Dendritic cell treated with granulocyte-macrophage colony-stimulating factor and Interleukin-4, amounts not matched to agents 40 ng/mL and 50 ng/mL, for 4 days (primary cell): ENCODE measurements at regions not wholly inside any gene's neighbourhood (a gene's known extent, or its start where the extent isn't known, plus 50 kb on each side); places are given as distances from the start of the nearest gene placed in this dataset.
"Not testable (repeated sequence)": the region's sequence is repeated elsewhere in the genome, so short reads cannot be mapped to it uniquely, and the experiment has no call there.

ENCODE experiments used
- H3K27ac Mint-ChIP-seq: one replicate; pipeline ENCODE4 v1.8.0; 2022; ENCODE audit warnings: mild to moderate bottlenecking, mixed read lengths
- H3K27me3 Mint-ChIP-seq: one replicate; pipeline ENCODE4 v1.8.0; 2022; ENCODE audit warnings: mild to moderate bottlenecking, mixed read lengths
- H3K36me3 Mint-ChIP-seq: one replicate; pipeline ENCODE4 v1.8.0; 2022; ENCODE audit warnings: low read depth, mixed read lengths
- H3K4me1 Mint-ChIP-seq: one replicate; pipeline ENCODE4 v1.8.0; 2022; ENCODE audit warnings: low read depth, mixed read lengths
- H3K4me3 Mint-ChIP-seq: one replicate; pipeline ENCODE4 v1.8.0; 2022; ENCODE audit warnings: mild to moderate bottlenecking, moderate library complexity, mixed read lengths
- H3K9me3 Mint-ChIP-seq: one replicate; pipeline ENCODE4 v1.8.0; 2022; ENCODE audit warnings: mixed read lengths
- intact Hi-C: fragments of 100-400 bp; cut with micrococcal nuclease; formaldehyde crosslinking; loops from one replicate; pipeline ENCODE4 v1.15.0; 2022

DNA sequence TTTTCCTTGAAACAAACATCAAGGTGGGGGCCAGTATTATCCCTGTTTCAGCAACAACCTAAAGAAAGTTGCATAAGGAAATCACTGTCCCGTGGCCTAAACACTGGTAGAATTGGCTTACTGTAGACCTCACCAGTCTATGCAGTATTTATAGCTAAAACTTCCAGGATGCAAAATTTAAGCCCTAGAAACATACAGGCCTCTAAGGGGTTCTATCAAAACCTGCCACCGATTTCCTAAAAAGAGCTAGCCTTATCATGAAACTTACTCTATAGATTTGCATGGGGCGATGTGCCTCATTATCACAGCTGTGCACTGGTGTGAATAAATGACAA, 84.3 kb upstream of the FOXQ1 start:
- H3K27me3 Mint-ChIP-seq = peaks cover 8% of the 10 kb centered on the region
- no peak overlapping the region for H3K27ac Mint-ChIP-seq
- intact Hi-C loops = no loop called here
- no peaks in the 10 kb centered on the region for H3K4me1 Mint-ChIP-seq
- no peaks in the 10 kb centered on the region for H3K9me3 Mint-ChIP-seq
- H3K4me3 Mint-ChIP-seq = no peak overlapping the region
- no peaks in the 10 kb centered on the region for H3K36me3 Mint-ChIP-seq

DNA sequence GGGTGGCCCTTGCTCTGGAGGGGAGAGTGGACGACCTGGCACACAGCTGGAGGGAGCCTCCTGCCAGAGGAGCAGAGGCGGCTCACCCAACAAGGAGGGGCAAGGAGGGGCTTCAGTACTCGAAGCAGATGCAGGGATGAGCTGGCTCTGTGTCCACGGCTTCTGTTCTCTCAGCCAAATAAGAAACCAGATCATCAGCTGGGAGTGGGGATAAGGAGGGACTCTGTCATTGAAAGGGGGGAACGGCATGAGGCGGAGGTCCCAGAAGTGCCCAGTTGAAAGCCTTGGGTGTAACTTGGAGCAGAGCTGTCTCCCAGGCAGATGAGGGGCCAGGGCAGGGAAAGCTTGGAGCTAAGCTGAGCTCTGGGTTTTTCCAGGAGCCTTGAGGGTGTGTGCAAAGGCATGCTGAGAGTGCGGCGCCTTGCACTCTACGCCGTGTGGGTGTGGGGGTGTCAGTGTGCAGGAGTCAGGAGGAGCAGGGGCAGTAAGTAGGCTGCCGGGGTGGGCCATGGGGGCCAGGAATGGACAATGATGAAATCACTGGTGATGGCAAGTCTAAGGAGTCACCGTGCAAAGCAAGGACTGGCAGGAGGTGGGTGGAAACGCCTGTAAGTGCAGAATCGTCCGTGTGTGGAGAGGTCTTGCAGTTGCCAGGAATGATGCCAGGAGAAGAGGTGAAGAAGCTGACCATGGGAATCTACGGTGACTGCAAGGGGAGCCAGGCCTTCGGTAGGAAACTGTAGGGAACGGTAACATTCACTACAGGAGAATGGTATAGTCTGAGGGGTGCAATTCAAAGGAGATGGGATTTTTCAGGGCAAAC, 85.4 kb upstream of the FOXQ1 start:
- intact Hi-C loops = no loop called here
- Mint-ChIP-seq H3K4me1 (no peaks in the 10 kb centered on the region), H3K36me3 (no peaks in the 10 kb centered on the region), H3K27me3 (peaks cover 8% of the 10 kb centered on the region), H3K9me3 (no peaks in the 10 kb centered on the region), H3K4me3 (no peak overlapping the region), H3K27ac (no peak overlapping the region)

GRCh38 chr6:1224514-1224913, 87.4 kb upstream of the FOXQ1 start:
- no peaks in the 10 kb centered on the region for H3K4me1 Mint-ChIP-seq
- no peaks in the 10 kb centered on the region for H3K9me3 Mint-ChIP-seq
- H3K27me3 Mint-ChIP-seq = peaks cover 5% of the 10 kb centered on the region
- intact Hi-C loops = no loop called here
- no peak overlapping the region for H3K27ac Mint-ChIP-seq
- no peaks in the 10 kb centered on the region for H3K36me3 Mint-ChIP-seq
- H3K4me3 Mint-ChIP-seq = no peak overlapping the region

GRCh38 chr6:1222728-1223595, 88.9 kb upstream of the FOXQ1 start:
- Mint-ChIP-seq H3K4me1 (no peaks in the 10 kb centered on the region), H3K4me3 (no peak overlapping the region), H3K27ac (no peak overlapping the region), H3K36me3 (no peaks in the 10 kb centered on the region), H3K27me3 (peaks cover 1% of the 10 kb centered on the region), H3K9me3 (no peaks in the 10 kb centered on the region)
- intact Hi-C loops = no loop called here

- intact Hi-C loops = no loop called here
- H3K4me1 Mint-ChIP-seq = no peaks in the 10 kb centered on the region
- peaks cover 7% of the 10 kb centered on the region for H3K27me3 Mint-ChIP-seq
- no peaks in the 10 kb centered on the region for H3K36me3 Mint-ChIP-seq
- H3K9me3 Mint-ChIP-seq = no peaks in the 10 kb centered on the region
- H3K4me3 Mint-ChIP-seq = no peak overlapping the region
- no peak overlapping the region for H3K27ac Mint-ChIP-seq
Observed at GRCh38 chr6:1217396-1217795, 94.5 kb upstream of the FOXQ1 start.

DNA sequence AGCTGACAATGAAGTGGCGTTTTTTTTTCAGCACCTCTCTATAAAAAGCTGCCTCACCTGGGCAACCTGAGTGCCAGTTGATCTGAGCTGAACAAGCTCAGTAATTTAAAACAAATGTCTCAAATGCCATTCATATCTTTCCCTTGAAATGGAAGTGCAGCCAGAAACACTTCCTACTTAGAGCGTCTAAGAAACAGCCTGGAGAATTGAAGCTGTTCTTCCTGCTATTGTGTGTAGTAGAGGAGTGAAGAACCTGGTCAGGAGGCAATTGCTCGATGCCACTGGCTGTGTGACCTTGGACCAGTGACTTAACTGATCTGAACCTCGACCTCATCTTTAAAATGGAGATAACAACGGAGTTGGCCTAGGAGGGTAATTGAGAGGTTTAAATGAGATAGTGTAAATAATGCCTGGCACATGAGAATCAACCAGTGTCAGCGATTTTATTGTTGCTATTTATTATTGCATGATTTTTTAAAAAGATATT, 95.4 kb upstream of the FOXQ1 start:
- Mint-ChIP-seq H3K9me3 (no peaks in the 10 kb centered on the region), H3K4me3 (no peak overlapping the region), H3K27ac (no peak overlapping the region), H3K27me3 (peaks cover 7% of the 10 kb centered on the region), H3K36me3 (no peaks in the 10 kb centered on the region), H3K4me1 (no peaks in the 10 kb centered on the region)
- intact Hi-C loops = no loop called here

- intact Hi-C loops = no loop called here
- H3K36me3 Mint-ChIP-seq = no peaks in the 10 kb centered on the region
- no peaks in the 10 kb centered on the region for H3K9me3 Mint-ChIP-seq
- no peak overlapping the region for H3K4me3 Mint-ChIP-seq
- H3K27me3 Mint-ChIP-seq = peaks cover 7% of the 10 kb centered on the region
- no peaks in the 10 kb centered on the region for H3K4me1 Mint-ChIP-seq
- no peak overlapping the region for H3K27ac Mint-ChIP-seq
Observed at GRCh38 chr6:1215884-1216487, 95.9 kb upstream of the FOXQ1 start.

DNA sequence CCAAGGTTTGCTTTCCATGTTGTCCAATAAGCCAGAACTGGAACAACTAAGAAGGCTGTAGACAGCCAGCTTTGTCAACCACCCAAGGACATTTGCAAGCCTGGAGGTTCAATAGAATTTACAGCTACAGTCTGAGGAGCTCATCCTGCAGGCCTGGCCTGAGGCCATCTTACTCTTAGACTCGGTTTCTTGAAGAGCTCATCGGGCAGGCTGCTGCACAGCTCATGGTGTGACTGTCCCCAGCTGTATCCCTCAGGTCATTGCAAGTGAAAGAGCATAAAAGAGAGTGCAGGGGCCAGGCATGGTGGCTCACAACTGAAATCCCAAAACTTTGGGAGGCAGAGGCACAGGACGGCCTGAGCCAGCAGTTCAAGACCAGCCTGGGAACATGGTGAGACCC, 96.9 kb upstream of the FOXQ1 start:
- H3K4me1 Mint-ChIP-seq = no peaks in the 10 kb centered on the region
- peaks cover 7% of the 10 kb centered on the region for H3K27me3 Mint-ChIP-seq
- H3K9me3 Mint-ChIP-seq = no peaks in the 10 kb centered on the region
- intact Hi-C loops = no loop called here
- no peak overlapping the region for H3K27ac Mint-ChIP-seq
- no peak overlapping the region for H3K4me3 Mint-ChIP-seq
- no peaks in the 10 kb centered on the region for H3K36me3 Mint-ChIP-seq

DNA sequence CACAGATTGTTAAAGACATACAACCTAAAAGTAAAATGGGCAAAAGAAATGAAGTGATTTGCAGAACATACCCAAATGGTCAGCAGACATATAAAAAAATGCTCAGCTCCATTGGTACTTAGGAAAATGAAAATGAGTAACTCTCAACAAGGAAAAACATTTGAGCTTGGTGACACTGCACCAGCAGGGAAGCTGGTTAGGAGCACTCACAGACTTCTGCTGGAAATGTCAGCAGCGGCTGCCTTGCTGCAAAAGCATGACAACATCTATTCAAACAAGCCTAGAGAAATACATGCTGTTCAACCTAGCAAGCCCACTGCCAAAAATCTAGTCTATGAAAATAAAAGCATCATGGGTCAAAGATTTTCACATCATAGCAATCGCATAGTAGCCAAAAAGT, 99.0 kb upstream of the FOXQ1 start:
- intact Hi-C loops = no loop called here

DNA sequence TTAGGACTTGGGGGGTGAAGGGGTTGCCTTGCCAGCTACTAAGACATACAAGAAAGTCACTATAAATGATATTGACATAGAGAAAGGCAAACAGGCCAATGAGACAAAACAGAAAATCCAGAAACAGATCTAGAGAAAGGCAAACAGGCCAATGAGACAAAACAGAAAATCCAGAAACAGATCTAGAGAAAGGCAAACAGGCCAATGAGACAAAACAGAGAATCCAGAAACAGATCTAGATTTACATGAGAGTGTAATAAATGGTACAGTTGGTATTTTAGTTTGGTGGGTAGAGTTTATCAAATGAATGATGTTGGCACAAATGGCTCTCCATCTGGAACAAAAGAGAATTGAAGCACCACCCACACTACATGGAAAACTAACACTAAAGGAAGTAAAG, 99.8 kb upstream of the FOXQ1 start:
- H3K27ac Mint-ChIP-seq, H3K4me3 Mint-ChIP-seq, intact Hi-C loops, H3K4me1 Mint-ChIP-seq, H3K9me3 Mint-ChIP-seq, H3K36me3 Mint-ChIP-seq: not testable (repeated sequence)
- H3K27me3 Mint-ChIP-seq = peaks cover 10% of the 10 kb centered on the region

More for the DNA sequence above, 99.0 kb upstream of the FOXQ1 start:
- peaks cover 10% of the 10 kb centered on the region for H3K27me3 Mint-ChIP-seq
- H3K4me1 Mint-ChIP-seq = no peaks in the 10 kb centered on the region
- H3K9me3 Mint-ChIP-seq = no peaks in the 10 kb centered on the region
- H3K27ac Mint-ChIP-seq = no peak overlapping the region
- no peaks in the 10 kb centered on the region for H3K36me3 Mint-ChIP-seq
- no peak overlapping the region for H3K4me3 Mint-ChIP-seq

GRCh38 chr6:1210631-1211030, 101.3 kb upstream of the FOXQ1 start:
- intact Hi-C loops, H3K27me3 Mint-ChIP-seq, H3K9me3 Mint-ChIP-seq, H3K4me3 Mint-ChIP-seq, H3K36me3 Mint-ChIP-seq, H3K4me1 Mint-ChIP-seq, H3K27ac Mint-ChIP-seq: not testable (repeated sequence)

GRCh38 chr6:1208876-1209275, 103.0 kb upstream of the FOXQ1 start:
- Mint-ChIP-seq H3K36me3 (no peaks in the 10 kb centered on the region), H3K9me3 (no peaks in the 10 kb centered on the region), H3K27ac (no peak overlapping the region), H3K4me3 (no peak overlapping the region), H3K27me3 (peaks cover 3% of the 10 kb centered on the region), H3K4me1 (no peaks in the 10 kb centered on the region)
- intact Hi-C loops = no loop called here

DNA sequence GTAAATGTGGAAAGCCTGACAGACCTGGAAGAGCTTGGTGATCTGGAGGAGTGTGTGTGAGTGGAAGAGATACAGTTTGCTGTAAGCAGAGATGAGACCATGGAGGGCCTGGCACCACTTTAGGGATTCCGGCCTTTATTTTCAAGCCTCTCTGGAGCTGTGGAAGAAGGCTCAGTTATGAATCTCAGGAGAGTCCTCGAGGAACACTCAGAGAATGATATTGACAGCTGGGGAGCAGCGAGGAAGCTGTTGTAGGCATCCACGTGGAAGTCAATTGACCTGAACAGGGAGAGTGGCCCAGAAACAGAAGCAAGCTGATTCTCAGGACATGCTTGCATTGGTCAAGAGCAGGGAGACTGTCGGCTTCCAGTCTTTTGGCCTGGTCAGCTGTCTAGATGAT, 108.4 kb upstream of the FOXQ1 start:
- no peaks in the 10 kb centered on the region for H3K9me3 Mint-ChIP-seq
- intact Hi-C loops = no loop called here
- no peaks in the 10 kb centered on the region for H3K36me3 Mint-ChIP-seq
- H3K27me3 Mint-ChIP-seq = peaks cover 2% of the 10 kb centered on the region
- no peak overlapping the region for H3K4me3 Mint-ChIP-seq
- no peaks in the 10 kb centered on the region for H3K4me1 Mint-ChIP-seq
- H3K27ac Mint-ChIP-seq = no peak overlapping the region

GRCh38 chr6:1202201-1202600, 109.7 kb upstream of the FOXQ1 start:
- H3K9me3 Mint-ChIP-seq = no peaks in the 10 kb centered on the region
- H3K4me1 Mint-ChIP-seq = no peaks in the 10 kb centered on the region
- intact Hi-C loops = no loop called here
- no peak overlapping the region for H3K4me3 Mint-ChIP-seq
- no peak overlapping the region for H3K27ac Mint-ChIP-seq
- H3K36me3 Mint-ChIP-seq = no peaks in the 10 kb centered on the region
- peaks cover 2% of the 10 kb centered on the region for H3K27me3 Mint-ChIP-seq
